NCI-H2107 treated with DMSO at 0.1 percent for 48 hours (cell line): ENCODE measurements at regions not wholly inside any gene's neighbourhood (a gene's known extent, or its start where the extent isn't known, plus 50 kb on each side); places are given as distances from the start of the nearest gene placed in this dataset.

Source experiments
- DNase-seq: peaks from one replicate; lab custom pipeline; 2025; ENCODE audit not compliant: unreplicated experiment; lab: John Stamatoyannopoulos, UW

DNA sequence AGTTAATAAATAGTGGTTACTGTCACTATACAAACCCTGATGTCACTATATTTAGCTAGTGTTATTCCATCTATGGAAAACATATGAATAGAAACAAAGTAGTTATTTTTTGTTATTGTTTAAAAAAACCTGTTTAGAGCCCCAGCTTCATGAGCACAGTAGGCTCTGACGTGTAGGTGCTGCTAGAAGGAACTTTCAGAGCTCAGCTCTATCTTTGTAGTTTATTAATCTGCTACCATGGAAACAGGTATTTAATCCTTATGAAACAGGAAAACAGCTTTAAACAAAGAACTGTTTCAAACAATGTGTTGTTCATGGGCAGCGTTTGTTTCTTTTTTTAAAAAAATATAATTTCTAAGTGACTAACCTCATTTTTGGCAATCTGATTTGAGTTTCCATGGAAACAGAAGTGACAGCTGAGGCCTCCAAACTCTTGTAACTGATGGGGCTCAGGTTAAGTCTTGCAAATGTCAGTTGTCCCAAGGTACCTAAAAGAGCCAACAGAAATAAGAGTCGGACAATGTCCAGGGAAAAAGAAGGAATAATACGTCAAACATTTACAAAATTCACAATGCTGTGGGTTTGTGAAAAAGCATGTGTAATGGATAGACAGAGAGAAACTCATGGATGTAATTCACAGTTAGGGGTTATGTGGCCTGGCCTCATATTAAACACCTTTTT, 162.0 kb upstream of the C21orf91 start:
- no peak for DNase-seq

DNA sequence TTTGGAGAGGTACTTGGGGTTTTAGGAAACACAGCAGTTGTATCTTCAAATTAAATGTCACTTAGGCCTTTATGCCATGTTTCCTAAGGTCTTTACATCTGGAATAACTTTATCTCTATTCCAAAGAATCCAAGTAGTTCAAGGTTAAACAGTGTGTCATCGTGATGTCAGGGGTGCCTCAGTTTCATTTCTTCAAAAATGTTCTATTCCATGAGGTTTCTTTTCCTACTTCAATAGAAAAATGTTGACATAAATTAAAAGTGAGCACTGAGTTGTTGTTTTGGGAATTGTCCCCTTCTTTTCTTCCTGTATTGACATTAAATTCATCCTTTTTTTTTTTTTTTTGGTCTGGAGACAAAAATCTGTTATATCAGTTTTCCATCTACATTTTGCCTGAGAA, 160.6 kb upstream of the C21orf91 start:
- no peak for DNase-seq

DNA sequence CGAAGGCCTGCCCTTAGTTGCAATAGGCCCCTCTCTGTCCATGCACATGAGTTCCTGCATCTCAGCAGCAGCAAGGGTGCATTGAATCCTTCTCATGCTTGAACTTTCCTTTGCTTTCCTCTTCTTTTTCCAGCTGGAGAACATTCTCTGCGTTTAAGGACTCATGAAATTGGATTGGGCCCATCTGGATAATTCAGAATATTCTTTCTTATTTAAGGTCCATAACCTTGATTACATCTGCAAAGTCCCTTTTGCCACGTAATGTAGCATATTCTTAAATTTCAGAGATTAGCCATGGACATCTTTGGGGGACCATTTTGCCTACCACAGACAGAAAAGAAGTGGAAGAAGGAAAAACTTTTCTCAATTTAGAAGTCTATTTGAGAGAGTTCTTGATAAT, 159.7 kb upstream of the C21orf91 start:
- no peak for DNase-seq

DNA sequence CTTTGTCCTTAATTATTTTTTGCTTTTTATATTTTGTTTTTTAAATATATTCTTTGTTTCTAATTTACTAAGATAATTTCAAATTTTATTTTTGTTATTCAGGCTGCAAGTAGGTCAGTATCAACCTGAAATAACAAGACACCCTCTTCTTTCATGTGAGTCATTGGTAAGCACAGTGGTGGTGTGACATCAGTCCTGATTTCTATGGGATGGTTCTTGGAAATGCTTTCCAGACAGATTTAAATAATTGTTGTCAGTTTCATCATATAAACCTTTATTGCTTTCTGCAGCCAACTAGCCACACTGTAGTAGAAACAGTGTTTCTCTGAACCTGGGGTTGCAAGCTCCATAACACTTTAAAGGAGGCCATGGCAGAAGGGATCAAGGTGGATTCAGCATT, 157.5 kb upstream of the C21orf91 start:
- DNase-seq, result no peak

DNA sequence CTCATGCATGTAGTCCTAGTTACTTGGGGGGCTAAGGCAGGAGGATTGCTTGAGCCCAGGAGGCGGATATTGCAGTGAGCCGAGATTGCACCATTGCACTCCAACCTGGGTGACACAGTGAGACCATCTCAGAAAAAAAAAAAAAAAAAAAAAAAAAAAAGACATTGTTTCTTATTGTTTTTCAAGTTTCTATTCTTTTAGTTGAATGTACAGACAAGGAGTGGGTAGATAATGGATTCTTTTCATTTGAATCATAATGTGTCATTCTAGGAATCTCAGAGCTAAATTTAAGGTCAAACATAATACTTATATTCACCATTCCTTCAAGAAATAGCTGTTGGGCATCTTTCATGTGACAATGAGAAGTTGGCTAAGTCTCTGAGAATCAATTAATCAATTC, 157.0 kb upstream of the C21orf91 start:
- DNase-seq, result no peak

DNA sequence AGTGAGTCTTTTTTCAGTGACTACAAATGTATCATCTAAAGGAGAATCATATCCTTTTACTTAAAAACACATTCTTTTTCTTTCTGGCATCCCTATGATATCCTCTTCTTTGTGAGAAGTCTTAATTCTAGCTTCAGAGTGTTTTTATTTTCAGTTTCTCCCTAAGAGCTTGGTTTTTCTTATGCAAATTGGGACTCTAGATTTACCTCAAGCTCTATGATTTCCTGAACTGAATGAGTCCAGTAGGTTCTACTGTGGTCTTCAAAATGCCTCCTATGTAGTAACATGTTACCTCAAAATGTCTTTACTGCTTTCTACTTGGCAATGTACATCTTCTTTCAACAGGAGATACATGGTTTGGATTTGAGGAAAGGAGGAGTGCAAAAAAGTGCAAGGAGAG, 148.2 kb upstream of the C21orf91 start:
- DNase-seq, result no peak

DNA sequence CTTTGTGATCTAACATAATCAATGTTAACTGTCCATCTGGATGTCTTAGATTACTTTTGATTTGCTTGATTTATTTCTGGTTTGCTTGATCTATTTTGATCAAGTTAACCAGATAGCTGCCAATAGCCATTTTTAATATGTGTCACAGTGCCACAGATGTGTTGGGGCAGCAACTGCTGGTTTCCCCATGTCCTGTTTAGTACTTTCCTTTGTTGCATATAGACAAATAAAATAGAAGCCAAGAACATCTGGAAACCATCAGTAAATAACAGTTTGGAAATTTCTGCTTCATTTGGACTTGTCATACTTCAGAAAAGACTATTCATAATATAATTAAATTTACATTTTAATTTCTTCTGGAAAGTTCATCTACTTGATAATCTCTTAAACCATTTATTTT, 145.6 kb upstream of the C21orf91 start:
- no peak for DNase-seq

DNA sequence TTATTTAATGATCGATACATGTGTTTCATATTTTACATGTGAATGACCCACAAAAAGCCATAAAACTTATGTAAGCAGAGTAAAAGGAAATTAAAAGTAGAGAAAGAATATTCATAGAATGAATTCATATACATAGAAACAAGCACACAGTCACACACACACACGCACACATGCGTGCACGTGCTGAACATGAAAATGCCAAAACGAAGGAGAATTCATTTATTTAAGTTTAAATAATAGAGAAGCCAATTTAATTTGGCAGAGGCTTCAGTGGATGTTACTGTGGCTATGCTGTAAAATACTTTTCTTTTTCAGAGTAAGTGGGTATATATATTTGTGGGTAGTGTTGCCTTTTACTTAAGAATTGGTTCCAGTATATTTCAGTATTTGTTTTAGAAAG, 145.0 kb upstream of the C21orf91 start:
- DNase-seq, result no peak

DNA sequence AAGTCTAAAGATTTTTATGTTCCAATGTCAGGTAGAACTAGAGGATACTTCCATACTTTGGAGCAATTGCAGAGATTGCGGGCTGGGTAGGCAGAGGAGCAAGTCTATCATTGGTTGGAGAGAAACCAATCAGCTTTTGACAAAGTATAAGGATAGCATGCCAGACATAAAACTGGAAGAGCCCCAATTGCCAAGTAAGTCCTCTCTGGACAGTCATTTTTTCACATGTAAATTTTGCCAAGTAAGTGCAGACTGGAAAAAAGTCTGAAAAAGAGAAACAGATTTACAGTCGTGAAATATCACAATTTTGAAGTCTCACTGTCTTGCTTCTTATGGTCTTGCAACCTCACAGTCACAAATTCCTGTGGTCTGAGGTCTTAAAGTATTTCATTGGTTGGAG, 131.4 kb upstream of the C21orf91 start:
- no peak for DNase-seq

DNA sequence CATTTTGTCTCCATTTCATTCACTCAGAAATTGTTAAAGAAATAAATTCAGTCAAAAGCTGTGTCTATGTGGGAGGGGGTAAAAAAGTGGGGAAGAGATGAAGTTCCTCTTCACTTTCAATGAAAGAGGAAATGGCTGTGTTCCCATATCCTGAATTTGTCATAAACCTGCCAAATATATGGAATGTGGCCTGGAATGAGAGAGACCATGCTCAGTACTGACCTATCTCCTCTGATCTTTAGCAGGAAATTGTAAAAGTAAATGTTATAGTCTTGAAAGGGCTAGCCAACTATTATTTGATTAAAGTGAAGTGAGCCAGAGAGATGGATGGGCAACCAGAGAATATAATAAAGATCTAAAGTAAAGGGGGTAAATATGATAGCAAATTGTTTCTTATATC, 130.3 kb upstream of the C21orf91 start:
- no peak for DNase-seq

DNA sequence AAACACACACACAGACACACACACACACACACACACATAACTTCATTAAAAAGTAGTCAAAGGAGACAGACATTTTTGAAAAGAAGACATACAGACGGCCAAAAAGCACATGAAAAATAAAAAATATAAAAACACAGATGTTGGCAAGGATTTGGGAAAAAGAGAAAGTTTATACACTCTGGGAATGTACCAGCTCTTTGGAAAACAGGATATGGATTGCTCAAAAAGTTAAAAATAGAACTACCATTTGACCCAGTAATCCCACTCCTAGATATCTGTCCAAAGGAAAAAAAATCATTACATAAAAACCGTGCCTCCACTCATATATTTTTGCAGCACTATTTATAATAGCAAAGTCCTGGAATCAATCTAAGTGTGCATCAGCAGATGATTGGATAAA, 128.4 kb upstream of the C21orf91 start:
- DNase-seq, result no peak

DNA sequence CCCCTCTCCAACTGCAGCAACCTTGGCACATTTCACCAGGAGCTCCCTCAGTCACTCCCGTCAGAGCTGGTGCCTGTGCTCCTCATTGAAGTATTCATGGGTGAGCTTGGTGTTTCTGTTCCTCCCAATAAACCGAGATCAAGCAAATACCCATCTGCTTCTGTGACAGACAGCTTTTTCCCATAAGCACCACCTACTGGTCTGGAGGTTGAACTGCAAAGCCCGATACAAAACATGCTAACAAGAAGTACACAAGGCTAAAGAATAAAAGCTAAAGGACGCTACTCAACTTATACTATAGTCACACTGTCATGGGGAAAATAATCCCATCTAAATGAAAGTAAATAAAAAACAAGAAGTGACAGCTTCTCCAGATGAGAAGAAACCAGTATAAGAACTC, 111.9 kb upstream of the C21orf91 start:
- no peak for DNase-seq

DNA sequence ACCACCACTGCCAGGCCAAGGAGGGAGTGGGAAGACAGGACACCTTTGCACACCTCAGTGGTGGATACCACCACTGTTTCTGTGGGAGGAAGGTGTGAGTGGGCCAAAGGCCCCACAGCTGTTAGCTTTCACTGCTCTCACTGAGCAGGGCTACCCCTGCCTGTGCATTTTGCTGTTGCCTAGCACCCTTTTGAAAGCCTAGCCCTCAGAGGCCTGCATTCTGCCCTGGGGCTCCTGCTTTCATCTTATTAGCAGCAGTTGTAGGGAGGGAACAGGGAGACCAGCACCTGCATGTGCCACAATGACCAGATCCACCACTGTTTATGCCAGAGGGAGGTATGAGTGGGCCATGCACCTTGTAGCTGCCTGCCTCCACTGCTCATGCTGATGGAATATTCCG, 110.9 kb upstream of the C21orf91 start:
- DNase-seq, result no peak

DNA sequence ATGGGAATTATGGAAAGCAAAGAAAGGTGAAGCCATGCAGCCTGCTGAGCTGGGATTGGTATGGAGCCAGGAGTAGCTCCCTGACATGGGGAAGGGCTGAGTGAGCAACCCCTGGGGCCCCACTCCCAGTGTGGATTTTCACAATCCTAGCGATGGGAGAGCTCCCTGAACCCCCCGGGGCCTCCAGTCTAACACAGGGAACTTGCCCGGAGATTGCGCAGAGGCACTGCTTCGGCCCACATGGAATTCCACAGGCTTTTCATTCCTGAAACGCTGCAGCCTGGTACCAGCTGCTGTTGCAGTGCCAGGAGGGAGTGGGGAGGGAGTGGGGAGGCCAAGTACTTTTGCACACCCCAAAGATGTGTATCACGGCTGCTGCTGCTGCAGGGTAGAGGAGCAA, 110.4 kb upstream of the C21orf91 start:
- DNase-seq, result no peak

DNA sequence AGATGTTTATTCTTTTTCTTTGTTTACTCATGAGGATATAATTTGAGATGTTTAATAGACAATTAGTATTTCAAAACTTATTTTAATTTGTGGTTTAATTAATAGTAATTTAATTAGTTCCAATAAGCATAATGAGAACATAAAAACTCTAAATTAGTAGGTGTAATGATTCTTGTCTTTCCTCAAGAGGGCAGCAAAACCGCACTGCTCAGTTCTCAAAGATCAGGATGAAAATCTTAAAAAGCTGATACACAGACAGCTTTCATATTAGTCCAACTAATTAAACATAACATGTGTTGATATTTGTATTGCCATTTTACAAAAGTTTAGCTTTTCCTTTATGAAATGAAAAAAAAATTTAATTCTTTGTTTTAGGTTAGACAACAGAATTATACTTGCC, 106.7 kb upstream of the C21orf91 start:
- DNase-seq, result peak; percentile 23

DNA sequence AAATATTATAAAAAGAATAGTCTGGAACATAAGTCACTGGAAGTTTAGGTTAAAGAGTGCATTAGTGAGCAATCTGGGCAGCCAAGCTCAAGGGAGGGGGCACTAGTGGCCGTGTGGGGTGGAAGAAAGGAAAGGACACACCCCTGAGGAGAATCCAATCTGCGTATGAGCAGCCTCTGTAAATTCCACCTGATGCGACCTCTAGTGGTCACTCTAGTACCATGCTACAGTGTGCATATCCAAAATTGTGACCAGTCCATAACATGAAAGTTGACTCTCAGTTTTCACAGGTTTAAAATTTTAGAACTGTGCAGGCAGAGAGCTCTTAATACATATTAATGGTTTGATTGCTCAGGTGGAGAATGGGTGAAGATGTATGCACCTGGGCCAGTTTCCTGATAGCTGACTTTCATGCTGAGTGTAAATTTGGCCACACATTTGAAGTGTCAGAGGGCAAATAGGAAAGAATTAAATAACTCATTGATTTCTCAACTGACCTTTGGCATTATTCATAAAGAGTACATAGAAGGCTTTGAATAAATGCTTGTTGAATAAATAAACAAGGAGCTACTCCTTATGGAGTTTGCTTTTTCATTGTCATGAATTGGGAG, 105.9 kb upstream of the C21orf91 start:
- peak; percentile 73 for DNase-seq

DNA sequence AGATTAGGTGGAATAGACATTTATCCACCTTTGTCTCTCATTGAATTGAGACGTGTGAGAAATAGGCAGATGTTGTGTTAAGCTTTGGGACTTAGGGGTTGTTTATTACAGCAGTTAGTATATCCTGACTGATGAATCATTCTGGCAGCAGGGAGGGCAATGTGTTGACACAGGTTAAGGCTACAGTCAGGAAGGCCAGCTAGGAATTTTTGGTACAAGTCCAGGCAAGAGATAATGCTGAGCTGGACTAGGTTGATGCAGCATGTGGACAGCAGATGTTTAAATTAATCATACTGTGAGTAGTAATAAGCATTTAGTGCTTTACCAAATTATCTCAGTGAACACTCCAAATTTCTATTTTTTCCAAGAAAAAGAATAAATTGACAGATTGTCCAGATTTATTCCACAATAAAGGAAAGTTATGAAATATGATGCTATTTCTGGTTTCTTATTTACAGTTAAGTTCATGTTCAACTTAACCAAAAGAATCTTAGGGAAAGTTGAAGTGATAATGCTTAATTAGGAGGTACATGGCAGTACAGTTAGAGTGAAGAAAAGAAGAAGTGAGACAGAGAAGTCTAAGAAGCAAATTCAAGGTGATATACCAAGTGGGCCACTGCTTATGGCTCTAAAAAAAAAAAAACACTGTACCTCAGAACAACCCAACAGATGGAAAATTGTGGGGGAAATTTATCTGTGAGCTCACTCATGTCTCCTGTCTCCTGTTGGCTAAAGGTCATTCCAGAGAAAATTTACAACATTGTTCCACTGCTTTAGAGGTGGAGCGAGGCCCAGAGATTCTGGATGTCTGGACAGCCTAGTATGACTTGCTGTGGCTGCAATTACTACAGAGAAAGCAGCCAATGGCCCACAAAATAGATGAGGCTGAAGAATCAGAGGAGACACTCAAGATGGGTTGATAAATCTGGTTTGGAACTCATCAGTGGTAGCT, 102.7 kb upstream of the C21orf91 start:
- no peak for DNase-seq

DNA sequence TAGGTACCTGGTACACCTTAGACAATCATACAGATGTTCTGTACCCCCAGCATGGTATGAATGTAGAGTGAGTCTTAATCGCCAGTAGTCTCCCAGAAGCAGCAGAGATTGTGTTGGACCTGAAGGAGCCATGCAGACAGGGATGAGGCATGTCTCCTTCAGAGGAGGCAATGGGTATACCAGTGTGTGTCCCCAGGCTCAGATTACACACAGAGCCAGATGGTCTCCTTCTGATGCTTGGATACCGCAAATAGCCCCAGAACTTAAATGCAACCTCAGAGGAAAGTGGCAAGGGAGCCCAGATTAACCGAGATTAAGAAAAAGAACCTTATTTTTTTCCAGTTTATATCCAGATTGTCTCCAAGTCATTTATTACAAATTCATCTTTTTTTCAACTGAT, 96.8 kb upstream of the C21orf91 start:
- DNase-seq, result no peak

DNA sequence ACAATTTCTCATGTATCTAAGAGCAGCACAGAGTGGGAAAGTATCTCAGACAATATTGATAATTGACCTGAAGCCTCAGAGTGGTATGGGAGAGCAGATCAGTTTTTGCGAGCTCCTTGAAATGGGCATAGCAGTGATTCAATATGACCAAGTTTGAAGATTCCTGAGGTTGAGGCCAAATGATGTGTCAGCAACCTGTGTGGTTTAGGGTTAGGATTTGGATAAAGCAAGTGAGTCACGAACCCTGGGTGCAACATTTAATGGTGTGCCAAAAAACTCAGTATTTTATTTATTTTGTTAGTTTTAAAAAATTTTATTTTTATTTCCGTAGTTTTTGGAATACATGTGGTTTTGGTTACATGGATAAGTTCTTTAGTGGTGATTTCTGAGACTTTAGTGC, 92.5 kb upstream of the C21orf91 start:
- DNase-seq, result no peak

DNA sequence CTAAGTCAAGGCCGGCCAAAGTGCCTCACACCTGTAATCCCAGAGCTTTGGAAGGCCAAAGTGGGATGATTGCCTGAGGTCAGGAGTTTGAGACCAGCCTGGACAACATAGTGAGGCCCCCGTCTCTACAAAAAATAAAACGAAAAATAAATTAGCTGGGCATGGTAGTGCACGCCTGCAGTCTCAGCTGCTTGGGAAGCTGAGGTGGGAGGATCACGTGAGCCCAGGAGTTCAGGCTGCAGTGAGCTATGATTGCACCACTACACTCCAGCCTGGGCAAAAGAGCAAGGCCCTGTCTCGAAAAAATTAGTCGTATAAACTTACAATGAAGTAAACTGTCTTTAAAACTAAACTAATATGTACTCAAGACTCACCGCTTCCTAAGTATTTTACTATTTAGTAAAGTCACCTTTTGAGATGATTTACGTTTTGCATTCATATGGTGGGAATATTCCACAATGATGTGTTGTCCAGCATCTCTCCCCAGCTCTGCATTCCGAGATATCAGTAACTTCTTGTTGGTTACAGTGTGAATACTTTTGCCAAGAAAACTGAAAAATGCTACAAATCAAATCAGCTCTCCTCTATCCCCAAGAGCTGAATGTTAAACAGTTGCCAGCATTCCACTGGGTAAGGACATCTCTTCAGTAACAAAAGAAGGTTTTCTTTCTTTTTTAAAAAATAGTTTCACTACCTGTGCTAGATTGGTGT, 84.9 kb upstream of the C21orf91 start:
- no peak for DNase-seq

DNA sequence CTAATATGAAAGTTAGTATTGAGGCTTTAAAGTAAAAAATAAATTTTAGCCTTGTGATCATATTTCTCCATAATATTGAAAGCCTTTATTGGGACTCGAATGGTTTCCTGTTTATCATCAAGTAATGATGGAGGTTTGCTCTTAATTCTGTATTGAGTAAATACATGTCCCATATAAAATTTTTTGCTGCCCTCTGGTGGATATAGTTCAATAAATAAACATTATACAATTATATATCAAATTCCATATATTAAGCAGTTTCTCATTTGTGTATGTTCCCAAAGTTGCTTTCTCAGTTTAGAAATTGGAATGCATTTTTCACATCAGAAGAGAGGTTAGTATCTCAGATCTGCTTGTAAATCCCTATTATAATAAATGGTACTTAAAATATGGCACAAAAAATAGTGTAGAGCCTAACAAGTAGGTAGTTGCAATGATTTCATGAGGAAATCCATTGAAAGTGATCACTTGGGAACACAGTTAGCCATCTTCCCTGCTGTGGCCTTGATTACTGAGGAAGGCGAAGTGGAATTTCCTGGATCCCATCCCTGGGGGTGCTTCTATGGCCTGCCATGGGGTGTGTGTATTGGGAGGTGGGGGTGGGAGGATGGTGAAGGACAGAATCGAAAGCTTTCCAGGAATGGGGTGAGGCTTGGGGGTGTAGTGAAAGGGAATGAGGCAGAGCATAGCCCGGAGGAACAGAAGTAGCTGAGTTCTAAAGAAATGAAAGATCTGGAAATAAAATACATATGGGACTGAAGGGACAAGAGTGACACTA, 84.1 kb upstream of the C21orf91 start:
- peak; percentile 44 for DNase-seq
